ENCODE measurements at regions not wholly inside any gene's neighbourhood (a gene's known extent, or its start where the extent isn't known, plus 50 kb on each side); places are given as distances from the start of the nearest gene placed in this dataset.

GRCh38 chr2:181241797-181242196 is 215.4 kb upstream of the ITGA4 start:
- Histone ChIP-seq H2AFZ (no peak overlapping the region), H3K36me3 (replicated peaks; ENCODE audit: insufficient read depth, low read depth) (no peaks in the 10 kb centered on the region)
- DNase-seq (ENCODE audit: low spot score): no peak

GRCh38 chr2:181242262-181242661 is 214.9 kb upstream of the ITGA4 start:
- Histone ChIP-seq H3K79me2 (no peaks in the 10 kb centered on the region), H3K4me2 (no peak overlapping the region), H3K27me3 (no peaks in the 10 kb centered on the region), H2AFZ (no peak overlapping the region), H3K27ac (no peak overlapping the region), H3K4me1 (ENCODE audit: insufficient read depth) (no peaks in the 10 kb centered on the region), H3K36me3 (replicated peaks; ENCODE audit: insufficient read depth, low read depth) (no peaks in the 10 kb centered on the region), H3K9me2 (replicated peaks; ENCODE audit: insufficient read depth) (no peaks in the 10 kb centered on the region), H4K20me1 (ENCODE audit: insufficient read depth, poor library complexity, severe bottlenecking) (no peaks in the 10 kb centered on the region), H3K9me3 (ENCODE audit: low read depth) (no peaks in the 10 kb centered on the region), H3K4me3 (no peak overlapping the region)
- TF ChIP-seq EZH2 (IDR thresholded peaks at IDR 0.05; ENCODE audit: borderline replicate concordance) (no peak), EZH2phosphoT487 (IDR thresholded peaks at IDR 0.05; ENCODE audit: low read depth, severe bottlenecking, unreplicated experiment) (no peak)
- TF ChIP-seq, protein P1, sequence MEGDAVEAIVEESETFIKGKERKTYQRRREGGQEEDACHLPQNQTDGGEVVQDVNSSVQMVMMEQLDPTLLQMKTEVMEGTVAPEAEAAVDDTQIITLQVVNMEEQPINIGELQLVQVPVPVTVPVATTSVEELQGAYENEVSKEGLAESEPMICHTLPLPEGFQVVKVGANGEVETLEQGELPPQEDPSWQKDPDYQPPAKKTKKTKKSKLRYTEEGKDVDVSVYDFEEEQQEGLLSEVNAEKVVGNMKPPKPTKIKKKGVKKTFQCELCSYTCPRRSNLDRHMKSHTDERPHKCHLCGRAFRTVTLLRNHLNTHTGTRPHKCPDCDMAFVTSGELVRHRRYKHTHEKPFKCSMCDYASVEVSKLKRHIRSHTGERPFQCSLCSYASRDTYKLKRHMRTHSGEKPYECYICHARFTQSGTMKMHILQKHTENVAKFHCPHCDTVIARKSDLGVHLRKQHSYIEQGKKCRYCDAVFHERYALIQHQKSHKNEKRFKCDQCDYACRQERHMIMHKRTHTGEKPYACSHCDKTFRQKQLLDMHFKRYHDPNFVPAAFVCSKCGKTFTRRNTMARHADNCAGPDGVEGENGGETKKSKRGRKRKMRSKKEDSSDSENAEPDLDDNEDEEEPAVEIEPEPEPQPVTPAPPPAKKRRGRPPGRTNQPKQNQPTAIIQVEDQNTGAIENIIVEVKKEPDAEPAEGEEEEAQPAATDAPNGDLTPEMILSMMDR (IDR thresholded peaks at IDR 0.05; ENCODE audit: poor library complexity): no peak
- WGBS (ENCODE audit: low lambda C conversion rate, missing lambda C conversion rate): 100% methylated on average over 2 of the region's 2 CpGs
- DNase-seq (ENCODE audit: low spot score): no peak

More at GRCh38 chr2:181241797-181242196, 215.4 kb upstream of the ITGA4 start:
- no peaks in the 10 kb centered on the region for H4K20me1 ChIP-seq (ENCODE audit: insufficient read depth, poor library complexity, severe bottlenecking)
- H3K27ac ChIP-seq: no peak overlapping the region
- no peaks in the 10 kb centered on the region for H3K4me1 ChIP-seq (ENCODE audit: insufficient read depth)
- H3K27me3 ChIP-seq: no peaks in the 10 kb centered on the region
- H3K9me3 ChIP-seq (ENCODE audit: low read depth): no peaks in the 10 kb centered on the region
- no peak overlapping the region for H3K4me2 ChIP-seq
- 89% methylated on average over 2 of the region's 2 CpGs for WGBS (ENCODE audit: low lambda C conversion rate, missing lambda C conversion rate)
- H3K4me3 ChIP-seq: no peak overlapping the region
- H3K79me2 ChIP-seq: no peaks in the 10 kb centered on the region
- TF ChIP-seq EZH2phosphoT487 (IDR thresholded peaks at IDR 0.05; ENCODE audit: low read depth, severe bottlenecking, unreplicated experiment): no peak
- no peak for TF ChIP-seq EZH2 (IDR thresholded peaks at IDR 0.05; ENCODE audit: borderline replicate concordance)
- TF ChIP-seq, protein P1 (IDR thresholded peaks at IDR 0.05; ENCODE audit: poor library complexity): no peak
- no peaks in the 10 kb centered on the region for H3K9me2 ChIP-seq (replicated peaks; ENCODE audit: insufficient read depth)

DNA sequence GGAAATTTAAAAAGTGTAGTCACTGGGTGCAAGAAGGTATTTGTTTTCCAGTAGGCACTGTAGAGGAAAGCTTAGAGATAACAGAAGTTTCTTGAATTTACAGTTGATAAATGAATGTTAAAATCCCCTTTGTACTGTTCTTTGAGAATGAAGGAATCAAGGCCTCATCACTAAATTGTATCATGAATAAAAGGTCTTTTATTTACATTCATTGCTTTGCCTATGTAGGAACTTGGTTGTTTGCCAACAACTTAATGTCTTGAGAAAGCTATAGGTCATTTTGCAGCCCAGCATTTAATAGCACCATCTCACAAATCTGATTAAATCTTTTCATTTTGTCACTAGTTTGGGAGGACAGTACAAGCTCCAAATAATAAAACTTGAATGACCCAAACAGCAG is 213.9 kb upstream of the ITGA4 start:
- H3K27ac ChIP-seq: no peak overlapping the region
- no peak overlapping the region for H3K4me2 ChIP-seq
- H3K4me1 ChIP-seq (ENCODE audit: insufficient read depth): no peaks in the 10 kb centered on the region
- H2AFZ ChIP-seq: no peak overlapping the region
- no peaks in the 10 kb centered on the region for H3K79me2 ChIP-seq
- no peak for DNase-seq (ENCODE audit: low spot score)
- TF ChIP-seq, protein P1 (IDR thresholded peaks at IDR 0.05; ENCODE audit: poor library complexity): no peak
- no peak for TF ChIP-seq EZH2phosphoT487 (IDR thresholded peaks at IDR 0.05; ENCODE audit: low read depth, severe bottlenecking, unreplicated experiment)
- TF ChIP-seq EZH2 (IDR thresholded peaks at IDR 0.05; ENCODE audit: borderline replicate concordance): no peak
- H4K20me1 ChIP-seq (ENCODE audit: insufficient read depth, poor library complexity, severe bottlenecking): no peaks in the 10 kb centered on the region
- H3K9me3 ChIP-seq (ENCODE audit: low read depth): no peaks in the 10 kb centered on the region
- no peaks in the 10 kb centered on the region for H3K36me3 ChIP-seq (replicated peaks; ENCODE audit: insufficient read depth, low read depth)
- no peaks in the 10 kb centered on the region for H3K27me3 ChIP-seq
- no peak overlapping the region for H3K4me3 ChIP-seq
- no peaks in the 10 kb centered on the region for H3K9me2 ChIP-seq (replicated peaks; ENCODE audit: insufficient read depth)

DNA sequence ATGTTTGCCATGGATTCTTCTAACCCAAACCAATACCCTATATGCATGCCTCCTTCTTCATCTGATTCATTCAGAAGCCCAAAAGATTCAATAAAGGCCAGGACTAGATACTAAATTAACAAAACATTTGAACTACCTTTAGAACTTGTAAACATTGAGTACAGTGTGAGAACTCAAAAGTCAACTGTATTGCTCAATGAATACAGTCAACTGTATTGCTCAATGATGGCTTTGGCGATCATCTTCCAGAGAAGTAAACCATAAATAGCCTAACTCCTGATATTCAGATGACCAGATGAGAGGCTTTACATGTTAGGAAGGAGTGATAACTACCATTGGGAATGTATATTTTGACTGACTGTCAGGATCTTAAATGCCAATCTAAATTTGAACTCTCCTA is 206.5 kb upstream of the ITGA4 start:
- Histone ChIP-seq H3K27me3 (no peaks in the 10 kb centered on the region), H4K20me1 (ENCODE audit: insufficient read depth, poor library complexity, severe bottlenecking) (no peaks in the 10 kb centered on the region), H3K36me3 (replicated peaks; ENCODE audit: insufficient read depth, low read depth) (no peaks in the 10 kb centered on the region), H3K4me2 (no peak overlapping the region), H3K4me3 (no peak overlapping the region), H2AFZ (no peak overlapping the region), H3K4me1 (ENCODE audit: insufficient read depth) (no peaks in the 10 kb centered on the region), H3K27ac (no peak overlapping the region), H3K9me2 (replicated peaks; ENCODE audit: insufficient read depth) (no peaks in the 10 kb centered on the region), H3K9me3 (ENCODE audit: low read depth) (no peaks in the 10 kb centered on the region), H3K79me2 (no peaks in the 10 kb centered on the region)
- DNase-seq (ENCODE audit: low spot score): no peak
- WGBS (ENCODE audit: low lambda C conversion rate, missing lambda C conversion rate): 82% methylated on average over 1 of the region's 1 CpG
- TF ChIP-seq, protein P1 (IDR thresholded peaks at IDR 0.05; ENCODE audit: poor library complexity): no peak
- TF ChIP-seq EZH2 (IDR thresholded peaks at IDR 0.05; ENCODE audit: borderline replicate concordance) (no peak), EZH2phosphoT487 (IDR thresholded peaks at IDR 0.05; ENCODE audit: low read depth, severe bottlenecking, unreplicated experiment) (no peak)

Data from hepatocyte (in vitro differentiated cells).